Astrocyte (in vitro differentiated cells and primary cell): ENCODE measurements at regions not wholly inside any gene's neighbourhood (a gene's known extent, or its start where the extent isn't known, plus 50 kb on each side); places are given as distances from the start of the nearest gene placed in this dataset.

Experiments
- DNase-seq: peaks from one replicate; pipeline ENCODE4 v3.0.0-alpha.2; 2010; ENCODE audit warnings: low read depth
- FAIRE-seq: peaks from 2 replicates; lab custom pipeline; 2011; peaks lifted over from hg19 to GRCh38; lab: Jason Lieb, UNC
- H2AFZ ChIP-seq: 2 replicates; pipeline ENCODE4 v1.6.0; 2012; ENCODE audit warnings: low read depth, low read length, inconsistent platforms
- H3K27ac ChIP-seq: 2 replicates; pipeline ENCODE4 v1.5.1; 2011; ENCODE audit warnings: low read depth, low read length, inconsistent platforms
- H3K27me3 ChIP-seq: 2 replicates; pipeline ENCODE4 v1.6.0; 2011; ENCODE audit warnings: low read length, inconsistent platforms; ENCODE audit not compliant: insufficient read depth
- H3K36me3 ChIP-seq: 2 replicates; pipeline ENCODE4 v1.5.1; 2011; ENCODE audit warnings: low read length, inconsistent platforms; ENCODE audit not compliant: insufficient read depth
- H3K4me1 ChIP-seq: 2 replicates; pipeline ENCODE4 v1.5.1; 2011; ENCODE audit warnings: low read length, inconsistent platforms; ENCODE audit not compliant: insufficient read depth
- H3K4me2 ChIP-seq: 2 replicates; pipeline ENCODE4 v1.6.0; 2012; ENCODE audit warnings: low read length, inconsistent platforms
- H3K4me3 ChIP-seq: 2 replicates; pipeline ENCODE4 v1.5.1; 2011; ENCODE audit warnings: low read depth, mild to moderate bottlenecking, low read length, inconsistent platforms; ENCODE audit not compliant: insufficient read depth
- H3K79me2 ChIP-seq: 2 replicates; pipeline ENCODE4 v1.6.0; 2012; ENCODE audit warnings: mild to moderate bottlenecking, low read length, inconsistent platforms; ENCODE audit not compliant: insufficient read depth
- H3K9ac ChIP-seq: 2 replicates; pipeline ENCODE4 v1.6.0; 2012; ENCODE audit warnings: mild to moderate bottlenecking, low read length, inconsistent platforms
- H3K9me3 ChIP-seq: 2 replicates; pipeline ENCODE4 v1.5.1; 2012; ENCODE audit warnings: low read depth, mild to moderate bottlenecking, low read length, inconsistent platforms; ENCODE audit not compliant: insufficient read depth
- H4K20me1 ChIP-seq: 2 replicates; pipeline ENCODE4 v1.6.0; 2012; ENCODE audit warnings: low read length, inconsistent platforms; ENCODE audit not compliant: insufficient read depth
- H3K27ac Mint-ChIP-seq: one replicate; pipeline ENCODE4 v1.8.0; 2021; ENCODE audit warnings: mild to moderate bottlenecking, mixed read lengths; ENCODE audit not compliant: unreplicated experiment
- H3K27me3 Mint-ChIP-seq: one replicate; pipeline ENCODE4 v1.8.0; 2021; ENCODE audit warnings: low read depth, mixed read lengths; ENCODE audit not compliant: unreplicated experiment
- H3K36me3 Mint-ChIP-seq: one replicate; pipeline ENCODE4 v1.8.0; 2021; ENCODE audit warnings: low read depth, mixed read lengths; ENCODE audit not compliant: unreplicated experiment
- H3K4me1 Mint-ChIP-seq: one replicate; pipeline ENCODE4 v1.8.0; 2021; ENCODE audit warnings: low read depth, mixed read lengths; ENCODE audit not compliant: unreplicated experiment
- H3K4me3 Mint-ChIP-seq: one replicate; pipeline ENCODE4 v1.8.0; 2021; ENCODE audit warnings: mild to moderate bottlenecking, moderate library complexity, mixed read lengths; ENCODE audit not compliant: unreplicated experiment
- H3K9me3 Mint-ChIP-seq: one replicate; pipeline ENCODE4 v1.8.0; 2021; ENCODE audit warnings: mild to moderate bottlenecking, mixed read lengths; ENCODE audit not compliant: unreplicated experiment
- EZH2 ChIP-seq: IDR thresholded peaks from 2 replicates; pipeline ENCODE4 v1.6.1; 2012; ENCODE audit warnings: mild to moderate bottlenecking, low read length, inconsistent platforms; ENCODE audit not compliant: insufficient read depth
- TF ChIP-seq, protein P1 (sequence below): IDR thresholded peaks from 2 replicates; pipeline ENCODE4 v1.5.1; 2011; ENCODE audit warnings: low read depth, mild to moderate bottlenecking, inconsistent platforms, low read length, moderate library complexity; ENCODE audit not compliant: insufficient read depth

DNA sequence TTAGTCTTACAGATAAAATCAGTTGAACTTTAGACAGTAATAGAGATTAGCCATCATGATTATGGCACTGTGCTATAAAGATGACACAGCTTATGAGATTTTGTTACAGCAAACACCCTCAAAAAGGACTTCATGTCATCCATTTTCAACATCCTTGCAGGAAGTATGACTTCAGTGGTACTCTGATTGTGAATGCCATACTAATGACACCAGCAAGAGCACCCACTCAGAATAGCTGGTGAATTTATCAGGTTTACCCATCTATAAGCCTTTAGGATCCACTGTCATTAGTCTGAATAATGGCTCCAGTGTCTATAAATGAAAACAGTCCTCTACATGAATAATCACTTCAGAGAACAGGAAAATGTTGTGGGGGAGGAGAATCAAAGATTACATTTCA lies 615.2 kb downstream of the RPS29 start:
- H3K27me3 Mint-ChIP-seq, result no peaks in the 10 kb centered on the region
- no peak for TF ChIP-seq EZH2
- TF ChIP-seq, protein P1, sequence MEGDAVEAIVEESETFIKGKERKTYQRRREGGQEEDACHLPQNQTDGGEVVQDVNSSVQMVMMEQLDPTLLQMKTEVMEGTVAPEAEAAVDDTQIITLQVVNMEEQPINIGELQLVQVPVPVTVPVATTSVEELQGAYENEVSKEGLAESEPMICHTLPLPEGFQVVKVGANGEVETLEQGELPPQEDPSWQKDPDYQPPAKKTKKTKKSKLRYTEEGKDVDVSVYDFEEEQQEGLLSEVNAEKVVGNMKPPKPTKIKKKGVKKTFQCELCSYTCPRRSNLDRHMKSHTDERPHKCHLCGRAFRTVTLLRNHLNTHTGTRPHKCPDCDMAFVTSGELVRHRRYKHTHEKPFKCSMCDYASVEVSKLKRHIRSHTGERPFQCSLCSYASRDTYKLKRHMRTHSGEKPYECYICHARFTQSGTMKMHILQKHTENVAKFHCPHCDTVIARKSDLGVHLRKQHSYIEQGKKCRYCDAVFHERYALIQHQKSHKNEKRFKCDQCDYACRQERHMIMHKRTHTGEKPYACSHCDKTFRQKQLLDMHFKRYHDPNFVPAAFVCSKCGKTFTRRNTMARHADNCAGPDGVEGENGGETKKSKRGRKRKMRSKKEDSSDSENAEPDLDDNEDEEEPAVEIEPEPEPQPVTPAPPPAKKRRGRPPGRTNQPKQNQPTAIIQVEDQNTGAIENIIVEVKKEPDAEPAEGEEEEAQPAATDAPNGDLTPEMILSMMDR, result no peak
- Histone ChIP-seq H3K9ac (no peak overlapping the region), H3K36me3 (no peaks in the 10 kb centered on the region), H3K4me1 (no peaks in the 10 kb centered on the region), H2AFZ (no peak overlapping the region), H3K4me2 (no peak overlapping the region), H3K4me3 (no peak overlapping the region), H3K27ac (no peak overlapping the region), H3K9me3 (no peaks in the 10 kb centered on the region), H4K20me1 (no peaks in the 10 kb centered on the region), H3K27me3 (no peaks in the 10 kb centered on the region), H3K79me2 (no peaks in the 10 kb centered on the region)
- peaks cover 36% of the 10 kb centered on the region for H3K4me1 Mint-ChIP-seq
- H3K36me3 Mint-ChIP-seq, result no peaks in the 10 kb centered on the region
- no peak overlapping the region for H3K4me3 Mint-ChIP-seq
- H3K9me3 Mint-ChIP-seq, result no peaks in the 10 kb centered on the region
- FAIRE-seq (no peak), DNase-seq (peak; percentile 47)
- peak overlapping the region; percentile 60 for H3K27ac Mint-ChIP-seq

DNA sequence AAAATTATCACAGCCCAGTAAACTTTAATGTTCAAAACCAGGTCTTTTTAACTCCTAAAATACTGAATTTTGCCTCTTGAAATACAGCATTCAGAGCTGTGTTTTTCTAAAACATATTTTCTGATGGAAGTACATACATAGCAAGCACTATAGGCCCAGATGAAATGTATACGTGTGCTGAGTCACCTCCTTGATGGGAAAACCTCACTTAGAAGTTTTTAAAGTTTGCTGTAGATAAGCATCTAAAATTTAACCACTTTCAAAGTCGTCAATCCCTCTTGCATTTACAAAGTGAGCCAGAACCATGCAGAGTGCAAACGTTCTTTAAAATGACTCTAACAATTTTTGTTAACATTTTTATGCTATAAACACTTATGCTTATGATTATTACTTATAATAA lies 618.8 kb downstream of the RPS29 start:
- Mint-ChIP-seq H3K9me3 (no peaks in the 10 kb centered on the region), H3K27ac (no peak overlapping the region), H3K4me3 (no peak overlapping the region), H3K4me1 (peaks cover 23% of the 10 kb centered on the region), H3K27me3 (no peaks in the 10 kb centered on the region), H3K36me3 (no peaks in the 10 kb centered on the region)
- Histone ChIP-seq H3K4me2 (no peak overlapping the region), H3K79me2 (no peaks in the 10 kb centered on the region), H3K27ac (no peak overlapping the region), H3K36me3 (no peaks in the 10 kb centered on the region), H3K9ac (no peak overlapping the region), H3K4me3 (no peak overlapping the region), H2AFZ (no peak overlapping the region), H3K27me3 (no peaks in the 10 kb centered on the region), H4K20me1 (no peaks in the 10 kb centered on the region), H3K4me1 (no peaks in the 10 kb centered on the region), H3K9me3 (no peaks in the 10 kb centered on the region)
- no peak for FAIRE-seq
- no peak for TF ChIP-seq EZH2
- TF ChIP-seq, protein P1, result no peak
- DNase-seq, result peak; percentile 10

DNA sequence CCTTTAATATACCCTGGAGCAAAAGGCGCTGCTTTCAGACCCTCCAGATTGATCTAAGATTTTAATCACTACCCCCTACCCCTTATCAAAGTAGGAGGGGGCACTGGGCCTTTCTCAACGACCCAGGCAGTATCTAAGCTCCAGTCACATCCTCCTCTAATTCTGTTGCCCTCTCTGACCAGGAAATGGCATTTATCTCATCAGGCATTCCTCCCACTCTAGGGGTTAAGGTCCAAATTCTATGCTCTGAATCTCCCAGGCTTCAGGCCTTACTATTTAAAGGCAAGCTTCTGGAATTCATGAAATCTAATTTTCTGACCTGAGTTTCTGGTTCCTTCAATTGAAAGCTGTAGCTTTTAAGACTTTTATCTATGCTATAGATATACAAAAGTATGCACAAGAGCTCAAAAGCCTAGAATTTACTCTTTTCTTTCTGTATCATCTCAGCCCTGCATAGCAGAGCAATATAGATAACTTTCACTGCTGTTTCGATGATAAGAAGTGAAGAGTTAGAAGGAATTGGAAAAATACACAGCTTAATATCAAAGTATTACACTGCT lies 622.9 kb downstream of the RPS29 start:
- no peak for FAIRE-seq
- Histone ChIP-seq H3K36me3 (no peaks in the 10 kb centered on the region), H4K20me1 (no peaks in the 10 kb centered on the region), H3K4me3 (no peak overlapping the region), H3K9me3 (no peaks in the 10 kb centered on the region), H3K9ac (no peak overlapping the region), H2AFZ (no peak overlapping the region), H3K27ac (no peak overlapping the region), H3K4me1 (no peaks in the 10 kb centered on the region), H3K79me2 (no peaks in the 10 kb centered on the region), H3K4me2 (no peak overlapping the region), H3K27me3 (no peaks in the 10 kb centered on the region)
- no peaks in the 10 kb centered on the region for H3K9me3 Mint-ChIP-seq
- no peak overlapping the region for H3K27ac Mint-ChIP-seq
- TF ChIP-seq, protein P1, result no peak
- no peak for TF ChIP-seq EZH2
- no peak for DNase-seq
- H3K27me3 Mint-ChIP-seq, result no peaks in the 10 kb centered on the region
- no peak overlapping the region for H3K4me3 Mint-ChIP-seq
- peaks cover 4% of the 10 kb centered on the region for H3K4me1 Mint-ChIP-seq
- H3K36me3 Mint-ChIP-seq, result no peaks in the 10 kb centered on the region
